Umbilical cord (tissue), 1 donor: ENCODE measurements at regions not wholly inside any gene's neighbourhood (a gene's known extent, or its start where the extent isn't known, plus 50 kb on each side); places are given as distances from the start of the nearest gene placed in this dataset.
A peak's percentile ranks its signal among the peaks of the same experiment; 100 is the strongest.

Source experiments
- DNase-seq: peaks from one replicate; pipeline ENCODE4 v3.0.0-alpha.2; 2015; ENCODE audit warnings: low spot score

GRCh38 chr3:103785017-103785416, 1350.2 kb downstream of the ZPLD1 start:
- peak; percentile 76 for DNase-seq

- peak; percentile 32 for DNase-seq
Observed at GRCh38 chr3:103785537-103785936, 1350.7 kb downstream of the ZPLD1 start.

GRCh38 chr3:103786296-103786695, 1351.5 kb downstream of the ZPLD1 start:
- peak; percentile 56 for DNase-seq

GRCh38 chr3:103787164-103787871, 1352.5 kb downstream of the ZPLD1 start:
- DNase-seq = no peak

GRCh38 chr3:103787879-103788278, 1353.1 kb downstream of the ZPLD1 start:
- no peak for DNase-seq

GRCh38 chr3:103791786-103792515, 1357.1 kb downstream of the ZPLD1 start:
- no peak for DNase-seq

- peak; percentile 20 for DNase-seq
Observed at GRCh38 chr3:103794656-103795055, 1359.8 kb downstream of the ZPLD1 start.

- peak; percentile 29 for DNase-seq
Observed at GRCh38 chr3:103796068-103796467, 1361.3 kb downstream of the ZPLD1 start.

GRCh38 chr3:103803787-103804186, 1369.0 kb downstream of the ZPLD1 start:
- DNase-seq = no peak

- DNase-seq = no peak
Observed at GRCh38 chr3:103810167-103810566, 1375.4 kb downstream of the ZPLD1 start.

GRCh38 chr3:103813955-103814354, 1379.1 kb downstream of the ZPLD1 start:
- no peak for DNase-seq

GRCh38 chr3:103818398-103818797, 1383.6 kb downstream of the ZPLD1 start:
- no peak for DNase-seq

- DNase-seq = no peak
Observed at GRCh38 chr3:103818800-103819199, 1384.0 kb downstream of the ZPLD1 start.

- no peak for DNase-seq
Observed at GRCh38 chr3:103825586-103825985, 1390.8 kb downstream of the ZPLD1 start.

GRCh38 chr3:103829723-103830326, 1395.0 kb downstream of the ZPLD1 start:
- no peak for DNase-seq

GRCh38 chr3:103847081-103848062, 1412.6 kb downstream of the ZPLD1 start:
- DNase-seq = no peak

GRCh38 chr3:103851793-103852192, 1417.0 kb downstream of the ZPLD1 start:
- DNase-seq = no peak

GRCh38 chr3:103862415-103862814, 1427.6 kb downstream of the ZPLD1 start:
- DNase-seq = no peak

GRCh38 chr3:103863381-103863780, 1428.6 kb downstream of the ZPLD1 start:
- DNase-seq = no peak

GRCh38 chr3:103866113-103866512, 1431.3 kb downstream of the ZPLD1 start:
- DNase-seq = no peak

GRCh38 chr3:103873021-103873420, 1438.2 kb downstream of the ZPLD1 start:
- DNase-seq = peak; percentile 59
